GM21619 (cell line): ENCODE measurements at regions not wholly inside any gene's neighbourhood (a gene's known extent, or its start where the extent isn't known, plus 50 kb on each side); places are given as distances from the start of the nearest gene placed in this dataset.
"Not testable (repeated sequence)": the region's sequence is repeated elsewhere in the genome, so short reads cannot be mapped to it uniquely, and the experiment has no call there.

Source experiments
- ATAC-seq: cut with Tn5 transposase; IDR thresholded peaks from one replicate; pipeline ENCODE4 v1.9.1; 2021; ENCODE audit not compliant: unreplicated experiment

- no peak for ATAC-seq
Measured at GRCh38 chr3:107188262-107188661, 189.0 kb upstream of the CCDC54 start.

DNA sequence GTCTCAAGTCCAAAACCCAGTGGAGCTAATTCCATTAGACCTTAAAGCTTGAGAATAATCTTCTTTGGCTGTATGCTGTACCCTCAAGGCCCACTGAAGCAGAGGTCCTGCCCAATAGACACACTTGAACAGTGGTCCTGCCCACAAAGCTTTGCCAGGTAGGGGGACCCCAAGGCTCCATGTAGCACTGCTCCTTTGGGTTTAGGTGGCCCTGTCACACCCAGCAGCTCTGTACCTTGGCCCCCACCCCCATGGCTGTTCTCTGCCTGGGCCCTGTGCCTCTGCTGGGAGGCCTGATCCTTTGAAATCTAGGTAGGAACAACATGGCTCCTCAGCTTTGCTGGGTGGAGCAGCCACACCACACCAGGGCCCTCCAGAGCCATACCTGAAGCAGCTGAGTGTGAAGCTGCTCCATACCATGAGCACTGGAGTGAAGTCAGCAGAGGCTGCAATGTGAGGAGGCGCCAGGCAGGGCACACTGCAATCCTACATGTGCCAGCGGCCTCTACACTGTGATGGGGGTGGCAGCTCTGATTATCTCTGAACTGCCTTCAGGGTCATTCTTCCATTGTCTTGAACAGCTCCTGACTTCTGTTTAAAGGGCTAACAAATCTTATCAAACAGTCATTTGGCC is 188.0 kb upstream of the CCDC54 start:
- no peak for ATAC-seq

DNA sequence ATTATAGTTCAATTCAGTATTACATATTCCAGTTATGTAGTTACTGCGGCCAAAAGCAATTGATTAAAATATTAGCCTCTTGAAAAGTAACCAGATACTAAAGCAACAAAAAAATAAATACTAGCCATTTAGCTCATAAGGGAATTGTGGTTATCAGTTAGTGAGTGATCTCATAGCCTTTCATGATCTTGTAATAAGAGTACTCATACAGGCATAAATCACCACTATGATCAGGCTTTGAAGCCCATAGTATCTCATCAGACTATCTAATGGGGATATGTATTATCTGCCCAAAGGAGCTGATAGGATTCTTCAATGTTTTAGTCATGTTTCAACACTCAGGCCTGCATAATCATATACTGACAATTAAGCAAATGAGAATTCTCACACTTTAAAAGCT is 184.1 kb upstream of the CCDC54 start:
- ATAC-seq = no peak

- ATAC-seq = no peak
Measured at GRCh38 chr3:107198581-107199181, 178.6 kb upstream of the CCDC54 start.

- no peak for ATAC-seq
Measured at GRCh38 chr3:107201146-107201545, 176.1 kb upstream of the CCDC54 start.

DNA sequence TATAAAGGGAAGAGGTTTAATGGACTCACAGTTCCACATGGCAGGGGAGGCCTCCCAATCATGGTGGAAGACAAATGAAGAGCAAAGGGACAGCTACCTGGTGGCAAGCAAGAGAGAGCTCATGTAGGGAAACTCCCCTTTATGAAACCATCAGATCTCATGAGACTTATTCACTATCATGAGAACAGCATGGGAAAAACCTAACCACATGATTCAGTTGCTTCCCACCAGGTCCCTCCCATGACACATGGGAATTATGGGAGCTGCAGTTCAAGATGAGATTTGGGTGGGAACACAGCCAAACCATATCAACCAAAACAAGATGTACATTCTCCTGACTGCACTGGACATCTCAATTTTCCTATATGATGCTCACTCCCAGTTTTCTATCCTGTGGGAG is 174.4 kb upstream of the CCDC54 start:
- not testable (repeated sequence) for ATAC-seq

GRCh38 chr3:107204121-107204520 is 173.1 kb upstream of the CCDC54 start:
- ATAC-seq = no peak

GRCh38 chr3:107205358-107205757 is 171.9 kb upstream of the CCDC54 start:
- no peak for ATAC-seq

DNA sequence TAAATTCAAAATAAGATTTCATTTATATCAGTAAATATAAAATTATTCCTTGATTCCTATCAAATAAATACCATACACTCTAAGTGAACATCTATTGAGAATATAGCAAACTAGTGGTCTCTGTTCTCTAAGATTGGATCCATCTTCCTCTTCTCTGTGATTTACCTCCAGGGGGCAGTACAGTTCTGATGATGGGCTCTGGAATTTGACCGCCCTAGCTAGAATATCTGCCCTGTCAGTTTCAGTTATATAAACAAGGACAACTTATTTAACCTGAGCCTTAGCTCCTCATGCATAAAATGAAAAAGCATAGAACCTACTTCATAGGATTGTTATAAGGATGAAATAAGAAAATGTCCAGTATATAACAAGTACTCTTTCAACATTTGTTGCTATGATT is 171.1 kb upstream of the CCDC54 start:
- ATAC-seq = no peak

DNA sequence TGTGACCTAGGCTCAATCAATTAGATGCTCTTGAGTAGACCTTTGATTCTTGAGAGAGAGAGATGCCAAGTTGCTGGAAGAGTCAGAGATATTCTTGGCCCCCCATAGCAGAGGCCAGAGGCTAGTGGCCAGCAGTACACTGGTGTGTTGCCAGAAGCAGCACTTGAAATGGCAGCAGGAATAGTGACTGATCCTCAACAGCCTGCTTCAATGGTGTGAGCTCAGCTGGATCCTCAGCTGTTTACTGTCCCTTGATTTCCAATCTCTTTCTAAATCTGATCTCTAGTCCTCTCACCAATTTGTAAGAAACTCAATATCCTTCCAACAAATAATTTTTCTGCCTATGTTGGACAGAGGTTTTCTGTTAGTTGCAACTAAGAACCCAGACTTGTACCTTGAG is 170.3 kb upstream of the CCDC54 start:
- no peak for ATAC-seq

GRCh38 chr3:107208100-107208499 is 169.1 kb upstream of the CCDC54 start:
- ATAC-seq = no peak

DNA sequence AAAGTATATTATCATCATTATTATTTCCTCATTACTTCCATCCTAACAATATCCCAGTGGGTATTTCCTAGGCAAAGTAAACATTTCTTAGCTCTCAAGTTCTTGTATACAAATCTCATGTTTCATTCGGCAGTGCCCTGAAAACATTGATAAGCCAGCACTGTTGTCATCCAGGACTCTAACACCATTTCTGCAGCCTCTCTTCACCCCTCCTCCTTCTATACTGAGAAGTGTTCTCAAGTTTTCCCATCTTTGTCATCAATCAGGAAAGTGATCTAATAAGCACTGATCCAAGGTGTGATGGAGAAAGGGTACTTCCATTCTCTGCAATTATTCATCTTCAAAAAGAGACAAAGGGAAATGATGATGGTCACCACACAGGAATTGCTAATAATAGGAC is 168.4 kb upstream of the CCDC54 start:
- ATAC-seq = no peak

DNA sequence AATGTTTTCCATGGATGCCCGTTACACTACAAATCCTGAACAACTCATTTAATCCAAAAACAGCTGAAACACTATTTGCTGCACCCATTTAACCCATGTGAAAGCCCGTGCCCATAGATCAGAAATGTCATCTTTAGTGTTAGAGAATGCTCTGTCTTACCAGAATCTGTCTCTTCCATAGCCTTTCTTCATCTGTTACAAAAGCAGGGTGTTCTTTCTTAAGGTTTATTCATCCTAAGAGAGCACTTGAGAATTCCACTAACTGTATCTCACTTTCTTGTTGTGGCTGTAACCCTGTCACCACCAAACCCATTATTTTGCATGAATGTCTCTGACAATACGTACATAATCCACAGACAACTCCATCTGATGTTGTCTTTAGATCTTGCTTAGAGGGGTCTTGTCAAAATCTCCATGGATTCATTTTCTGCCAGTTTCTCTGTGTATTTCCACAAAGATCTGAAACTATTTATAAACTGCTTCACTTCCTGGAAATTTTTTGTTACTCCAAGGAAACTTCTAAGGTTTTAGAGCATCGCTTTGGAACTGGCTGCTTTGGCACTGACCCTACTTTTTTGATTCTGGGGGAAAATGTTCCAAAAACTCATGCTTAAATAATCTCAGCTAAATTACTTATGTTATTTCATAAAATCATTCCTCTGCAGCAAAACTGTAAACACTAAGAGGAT is 167.8 kb upstream of the CCDC54 start:
- ATAC-seq = no peak

DNA sequence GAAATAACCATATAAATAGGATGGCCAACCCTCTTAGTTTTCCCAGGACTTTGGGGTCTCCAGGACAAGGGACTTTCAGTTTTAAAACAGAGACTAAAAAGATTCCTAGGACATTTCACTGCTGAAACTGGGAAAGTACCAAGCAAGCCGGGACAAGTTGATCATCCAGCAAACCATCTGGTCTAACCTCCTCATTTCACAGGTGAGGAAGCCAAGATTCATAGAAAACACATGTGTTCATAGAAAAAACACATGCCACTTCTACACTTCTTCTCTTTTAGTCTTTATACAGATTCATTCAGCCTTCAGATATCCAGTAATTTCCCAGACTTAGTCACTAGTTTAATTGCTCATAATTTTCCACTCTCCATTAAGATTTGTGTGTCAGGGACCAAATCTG is 165.6 kb upstream of the CCDC54 start:
- ATAC-seq = no peak

GRCh38 chr3:107212618-107213017 is 164.6 kb upstream of the CCDC54 start:
- no peak for ATAC-seq

- ATAC-seq = no peak
Measured at GRCh38 chr3:107213044-107213669, 164.1 kb upstream of the CCDC54 start.

DNA sequence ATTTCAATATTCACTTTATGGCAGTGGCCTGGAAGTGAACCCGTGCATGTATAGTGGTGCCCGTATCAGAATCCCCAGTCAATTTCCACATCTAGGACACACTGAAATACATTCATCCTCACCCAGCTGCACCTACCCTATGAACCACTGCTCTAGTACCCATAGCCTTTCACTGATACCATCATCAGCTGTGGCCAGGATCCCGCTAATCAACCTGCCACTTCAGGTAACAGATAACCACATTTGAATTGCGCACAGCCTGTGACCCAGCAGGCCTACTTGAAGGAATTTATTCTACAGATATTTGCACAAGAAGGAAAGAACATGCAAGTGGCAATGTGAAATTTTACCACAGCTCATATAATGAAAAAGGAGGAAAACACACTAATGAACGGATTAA is 161.0 kb upstream of the CCDC54 start:
- ATAC-seq = no peak

GRCh38 chr3:107216711-107217110 is 160.5 kb upstream of the CCDC54 start:
- no peak for ATAC-seq

DNA sequence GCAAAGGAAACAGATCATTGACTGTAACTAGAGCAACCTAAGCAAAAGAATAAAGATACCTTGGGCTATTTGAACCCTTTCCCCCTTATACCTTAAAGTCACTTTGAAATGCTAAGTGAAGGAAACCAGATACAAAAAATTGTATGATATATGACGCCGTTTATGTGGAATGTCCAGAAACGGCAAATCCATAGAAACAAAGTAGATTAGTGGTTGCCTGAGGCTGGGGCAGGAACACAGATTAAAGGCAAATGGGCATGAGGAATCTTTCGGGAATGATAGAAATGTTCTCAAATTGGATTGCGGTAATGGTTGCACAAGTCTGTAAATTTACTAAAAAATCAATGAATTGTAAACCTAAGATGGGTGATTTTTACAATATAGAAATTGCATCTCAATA is 160.1 kb upstream of the CCDC54 start:
- no peak for ATAC-seq

DNA sequence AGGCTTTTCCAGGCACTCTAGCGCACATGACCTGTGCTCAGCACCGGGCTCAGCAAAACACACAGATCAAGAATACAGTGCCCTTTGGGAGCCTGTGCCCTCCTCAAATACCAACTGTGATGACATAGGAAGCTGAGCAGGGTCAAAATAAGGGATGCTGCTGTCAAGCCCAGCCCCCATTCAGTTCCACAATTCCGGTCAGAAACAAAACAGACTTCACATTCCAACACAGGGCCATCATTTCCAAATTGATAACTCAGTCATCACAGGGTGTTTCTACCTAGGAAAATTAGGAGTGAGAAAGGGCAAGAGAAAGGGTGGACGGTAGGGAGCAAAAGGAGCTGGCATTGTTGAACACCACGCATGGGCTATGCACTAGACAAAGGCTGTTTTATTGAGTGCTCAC is 158.4 kb upstream of the CCDC54 start:
- ATAC-seq = no peak

DNA sequence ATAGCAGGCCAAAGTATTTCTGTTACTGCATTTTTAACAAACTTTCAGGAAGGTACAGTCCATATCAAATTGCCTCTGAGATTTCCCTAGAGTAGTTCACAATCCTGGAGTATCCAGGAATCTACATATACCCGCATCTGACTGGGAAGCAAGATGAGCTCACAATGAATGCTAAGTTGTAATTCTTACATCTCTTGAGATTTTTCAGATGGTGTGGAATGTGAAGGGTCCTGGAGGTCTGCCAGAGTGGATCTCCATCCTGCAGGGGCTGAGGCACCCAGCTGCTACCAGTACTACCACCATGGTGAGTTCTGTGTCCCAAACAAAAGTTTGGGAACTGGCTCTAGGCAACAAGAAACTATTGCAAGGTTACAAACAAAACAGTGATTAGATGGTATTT is 156.7 kb upstream of the CCDC54 start:
- no peak for ATAC-seq

DNA sequence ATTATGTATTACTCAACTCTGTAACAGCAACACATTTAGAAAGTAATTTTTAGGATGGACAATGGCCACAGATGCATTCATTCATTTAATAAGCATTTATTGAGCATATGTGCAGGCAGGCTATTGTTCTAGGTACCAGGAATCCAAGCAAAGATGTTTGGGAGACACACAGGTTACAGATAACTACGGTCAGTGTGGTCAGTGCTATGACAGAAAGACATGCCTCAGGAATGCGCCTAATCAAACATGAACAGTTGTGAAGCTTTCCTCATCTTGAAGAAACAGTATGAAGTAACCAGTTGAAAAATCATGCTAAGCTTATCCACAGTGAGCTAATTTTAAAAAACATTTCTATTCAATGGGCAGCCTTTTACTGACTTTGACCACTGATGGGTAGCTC is 155.4 kb upstream of the CCDC54 start:
- no peak for ATAC-seq
